ENCODE measurements at regions not wholly inside any gene's neighbourhood (a gene's known extent, or its start where the extent isn't known, plus 50 kb on each side); places are given as distances from the start of the nearest gene placed in this dataset.
"Not testable (repeated sequence)": the region's sequence is repeated elsewhere in the genome, so short reads cannot be mapped to it uniquely, and the experiment has no call there.

DNA sequence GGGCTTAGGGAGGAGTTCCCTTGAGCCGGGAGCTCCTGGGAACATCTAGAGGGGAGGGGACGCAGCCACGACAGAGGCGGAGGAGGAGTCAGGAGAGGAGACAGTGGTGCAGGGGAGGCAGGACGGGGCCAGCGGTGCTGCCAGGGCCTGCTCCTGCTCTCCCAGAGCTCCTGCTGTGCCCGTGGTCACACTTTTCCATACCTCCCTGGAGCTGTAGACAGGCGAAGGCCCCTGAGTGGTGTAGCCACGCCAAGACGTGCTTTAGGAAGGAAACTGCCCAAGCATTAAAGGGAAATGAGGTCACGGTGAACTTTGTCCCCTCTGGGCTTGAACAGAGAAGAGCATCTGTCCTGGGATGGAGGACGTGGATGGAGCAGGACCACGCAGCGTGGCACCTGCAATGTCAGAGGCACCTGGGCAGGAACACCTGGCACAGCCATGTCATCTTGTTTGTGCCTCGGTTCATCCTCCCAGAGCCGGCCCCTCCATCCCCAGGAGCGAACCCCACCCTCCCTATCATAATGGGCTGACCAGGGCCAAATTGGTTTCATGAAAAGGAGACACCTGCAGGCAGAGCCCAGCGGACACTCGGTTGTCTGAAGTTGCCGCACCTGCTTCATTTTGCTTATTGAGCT is 239.5 kb upstream of the SFSWAP start:
- intact Hi-C loops (cut with DNase I; ENCODE audit: low total_unique reads): no loop called here
- H3K4me3 ChIP-seq (ENCODE audit: low read depth, poor library complexity, severe bottlenecking): no peak overlapping the region
- TF ChIP-seq POLR2A (IDR thresholded peaks at IDR 0.05): no peak
- DNase-seq (ENCODE audit: low spot score in 2 of 2): peak in 1 of 2 donors; percentile 63
- 48 to 64% methylated on average over 20 of the region's 20 CpGs for WGBS, 2 donors

DNA sequence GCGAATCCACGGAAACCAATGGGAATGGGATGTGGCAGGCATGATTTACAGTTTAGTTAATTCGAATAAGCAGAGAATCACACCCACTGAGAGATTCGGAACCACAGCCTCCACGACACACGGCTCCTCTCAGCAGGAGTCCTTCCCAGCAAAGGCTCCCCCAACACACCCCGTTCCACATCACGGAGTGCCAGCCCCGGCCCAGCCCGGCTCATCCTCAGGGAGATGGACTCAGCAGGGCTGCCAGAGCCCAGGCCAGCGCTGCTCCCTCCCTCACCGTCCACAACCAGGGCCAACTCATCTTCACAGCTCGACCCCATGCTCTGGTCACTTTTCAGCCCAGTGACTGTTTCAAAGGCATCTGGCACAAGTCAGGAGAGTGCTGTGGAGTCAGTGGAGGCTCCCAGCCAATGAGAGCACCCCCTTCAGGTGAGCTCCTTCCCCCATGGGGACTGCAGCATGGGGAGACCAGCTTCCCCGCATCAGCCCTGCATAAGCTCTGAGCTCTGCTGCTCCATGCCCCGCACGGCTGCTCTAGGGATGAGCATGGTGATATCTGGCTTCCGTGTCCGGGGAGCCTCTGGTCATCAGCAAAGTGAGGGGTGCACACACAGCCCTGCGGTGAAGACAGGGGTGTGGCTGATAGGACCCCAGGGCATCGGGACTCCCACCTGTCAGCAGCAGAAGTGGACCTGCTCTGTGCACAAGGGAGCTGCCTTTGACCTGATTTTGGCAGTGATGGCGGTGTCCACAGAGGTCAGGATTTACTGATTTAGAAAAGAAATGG is 238.8 kb upstream of the SFSWAP start:
- WGBS, 2 donors: 70 to 75% methylated on average over 21 of the region's 21 CpGs
- no peak for TF ChIP-seq POLR2A (IDR thresholded peaks at IDR 0.05)
- TF ChIP-seq, protein P1, sequence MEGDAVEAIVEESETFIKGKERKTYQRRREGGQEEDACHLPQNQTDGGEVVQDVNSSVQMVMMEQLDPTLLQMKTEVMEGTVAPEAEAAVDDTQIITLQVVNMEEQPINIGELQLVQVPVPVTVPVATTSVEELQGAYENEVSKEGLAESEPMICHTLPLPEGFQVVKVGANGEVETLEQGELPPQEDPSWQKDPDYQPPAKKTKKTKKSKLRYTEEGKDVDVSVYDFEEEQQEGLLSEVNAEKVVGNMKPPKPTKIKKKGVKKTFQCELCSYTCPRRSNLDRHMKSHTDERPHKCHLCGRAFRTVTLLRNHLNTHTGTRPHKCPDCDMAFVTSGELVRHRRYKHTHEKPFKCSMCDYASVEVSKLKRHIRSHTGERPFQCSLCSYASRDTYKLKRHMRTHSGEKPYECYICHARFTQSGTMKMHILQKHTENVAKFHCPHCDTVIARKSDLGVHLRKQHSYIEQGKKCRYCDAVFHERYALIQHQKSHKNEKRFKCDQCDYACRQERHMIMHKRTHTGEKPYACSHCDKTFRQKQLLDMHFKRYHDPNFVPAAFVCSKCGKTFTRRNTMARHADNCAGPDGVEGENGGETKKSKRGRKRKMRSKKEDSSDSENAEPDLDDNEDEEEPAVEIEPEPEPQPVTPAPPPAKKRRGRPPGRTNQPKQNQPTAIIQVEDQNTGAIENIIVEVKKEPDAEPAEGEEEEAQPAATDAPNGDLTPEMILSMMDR (IDR thresholded peaks at IDR 0.05): no peak
- no peak overlapping the region for H3K4me3 ChIP-seq (ENCODE audit: low read depth, poor library complexity, severe bottlenecking)
- intact Hi-C loops (cut with DNase I; ENCODE audit: low total_unique reads): no loop called here
- DNase-seq (ENCODE audit: low spot score in 2 of 2): peak in 1 of 2 donors; percentile 72

DNA sequence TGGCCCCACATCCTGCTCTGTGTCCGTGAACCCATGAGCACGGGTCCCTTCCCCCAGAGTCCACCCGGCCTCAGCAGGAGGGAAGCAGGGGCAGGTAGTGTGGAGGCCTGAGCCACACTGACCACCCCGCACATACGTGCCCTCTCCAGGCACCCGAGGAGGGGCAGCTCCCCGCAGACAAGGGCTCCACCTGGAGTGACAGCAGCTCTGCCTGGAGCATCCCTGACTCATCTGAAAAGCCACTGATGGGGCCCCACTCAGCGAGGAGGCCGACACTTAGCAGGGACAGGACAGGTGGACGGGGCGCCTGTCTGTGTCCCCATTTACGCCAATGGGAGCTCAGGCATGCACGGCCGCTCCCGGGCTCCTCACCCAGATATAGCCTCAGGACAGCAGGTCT is 237.6 kb upstream of the SFSWAP start:
- 88 to 90% methylated on average over 15 of the region's 15 CpGs for WGBS, 2 donors
- H3K4me3 ChIP-seq (ENCODE audit: low read depth, poor library complexity, severe bottlenecking): no peak overlapping the region
- peak in 1 of 2 donors; percentile 68 for DNase-seq (ENCODE audit: low spot score in 2 of 2)
- no peak for TF ChIP-seq POLR2A (IDR thresholded peaks at IDR 0.05)
- TF ChIP-seq, protein P1 (IDR thresholded peaks at IDR 0.05): no peak
- intact Hi-C loops (cut with DNase I; ENCODE audit: low total_unique reads): no loop called here

- no peak overlapping the region for H3K4me3 ChIP-seq (ENCODE audit: low read depth, poor library complexity, severe bottlenecking)
- WGBS, 2 donors: 72 to 74% methylated on average over 29 of the region's 31 CpGs
- peak in 1 of 2 donors; percentile 69 for DNase-seq (ENCODE audit: low spot score in 2 of 2)
- no peak for TF ChIP-seq POLR2A (IDR thresholded peaks at IDR 0.05)
- TF ChIP-seq, protein P1 (IDR thresholded peaks at IDR 0.05): no peak
- intact Hi-C loops (cut with DNase I; ENCODE audit: low total_unique reads): no loop called here
Observed at GRCh38 chr12:131473741-131474709, 236.9 kb upstream of the SFSWAP start.

- DNase-seq (ENCODE audit: low spot score in 2 of 2): peak in 1 of 2 donors; percentile 57
- WGBS, 2 donors: no CpG with 5 or more reads among the region's 19 CpGs
- intact Hi-C loops (cut with DNase I; ENCODE audit: low total_unique reads); H3K4me3 ChIP-seq (ENCODE audit: low read depth, poor library complexity, severe bottlenecking): not testable (repeated sequence)
Observed at GRCh38 chr12:131475012-131475411, 235.9 kb upstream of the SFSWAP start.

GRCh38 chr12:131477613-131478012 is 233.3 kb upstream of the SFSWAP start:
- no peak for DNase-seq (ENCODE audit: low spot score in 2 of 2)
- 88 to 98% methylated on average over 2 of the region's 2 CpGs for WGBS, 2 donors
- no peak overlapping the region for H3K4me3 ChIP-seq (ENCODE audit: low read depth, poor library complexity, severe bottlenecking)
- TF ChIP-seq, protein P1 (IDR thresholded peaks at IDR 0.05): no peak
- no peak for TF ChIP-seq POLR2A (IDR thresholded peaks at IDR 0.05)
- intact Hi-C loops (cut with DNase I; ENCODE audit: low total_unique reads): no loop called here

Measured in lower leg skin (tissue), 4 donors.